HepG2 (cell line): ENCODE measurements at regions not wholly inside any gene's neighbourhood (a gene's known extent, or its start where the extent isn't known, plus 50 kb on each side); places are given as distances from the start of the nearest gene placed in this dataset.

Source experiments
- BCLAF1 ChIP-seq: fragments of 450-650 bp; IDR thresholded peaks from 2 replicates; pipeline ENCODE4 v1.6.1; 2017; ENCODE audit warnings: mild to moderate bottlenecking
- IRF9 ChIP-seq: sonication (generic); formaldehyde crosslinking; IDR thresholded peaks from 2 replicates; pipeline ENCODE4 v1.8.0; 2022; ENCODE audit warnings: missing genetic modification reagents, mild to moderate bottlenecking, borderline replicate concordance
- NFIC ChIP-seq: IDR thresholded peaks from 2 replicates; pipeline ENCODE4 v1.6.1; 2012; ENCODE audit warnings: mild to moderate bottlenecking, low read length, inconsistent platforms

DNA sequence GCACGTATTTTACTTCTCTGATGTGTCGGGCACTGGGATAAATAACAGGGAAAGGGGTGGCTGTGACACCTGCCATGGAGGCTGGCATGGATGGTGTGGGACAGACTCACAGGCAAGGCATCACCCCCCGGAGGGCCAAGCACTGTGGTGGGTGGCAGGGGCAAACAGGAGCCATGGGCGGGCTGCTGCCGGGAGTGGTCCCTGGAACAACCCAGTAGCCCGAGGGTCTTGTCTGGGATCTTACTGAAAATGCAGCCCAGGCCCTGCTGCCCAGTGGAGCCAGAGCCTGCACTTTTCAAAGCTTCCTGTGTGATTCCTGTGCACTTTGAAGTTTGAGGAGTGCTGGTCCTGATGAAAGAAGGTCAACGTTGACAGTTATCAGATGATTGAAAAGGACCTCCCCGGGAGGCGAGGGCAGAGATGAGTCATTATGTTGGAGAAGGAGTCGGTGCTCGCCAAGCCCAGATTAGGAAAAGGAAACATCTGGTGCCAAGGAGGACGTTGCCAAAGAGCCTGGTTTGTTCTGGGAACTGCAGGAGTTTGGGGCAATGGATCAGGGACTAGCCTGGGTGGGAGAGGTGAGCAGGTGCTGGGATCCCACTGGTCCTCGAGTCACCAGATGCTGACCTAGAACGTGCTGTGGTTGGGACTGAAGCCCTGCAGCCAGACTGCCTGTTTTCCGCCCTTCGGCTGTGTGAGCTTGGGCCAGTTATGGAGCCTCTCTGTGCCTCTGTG, 130.0 kb upstream of the GGTLC1 start:
- TF ChIP-seq NFIC (no peak), BCLAF1 (no peak), IRF9 (CRISPR knock-in tag) (no peak)
